CD4-positive, alpha-beta T cell treated with Interleukin-1 beta for 1 hour (primary cell): ENCODE measurements at regions not wholly inside any gene's neighbourhood (a gene's known extent, or its start where the extent isn't known, plus 50 kb on each side); places are given as distances from the start of the nearest gene placed in this dataset.

ENCODE experiments used
- DNase-seq, 2 donors: peaks; one replicate each; pipeline ENCODE4 v3.0.0-alpha.2; 2020 to 2022

- DNase-seq, result no peak
Observed at GRCh38 chr4:81522711-81523110, 51.0 kb upstream of the RASGEF1B start.

GRCh38 chr4:81521708-81522107 is 50.0 kb upstream of the RASGEF1B start:
- no peak for DNase-seq
